Left ventricle myocardium inferior (tissue), 1 donor: ENCODE measurements at regions not wholly inside any gene's neighbourhood (a gene's known extent, or its start where the extent isn't known, plus 50 kb on each side); places are given as distances from the start of the nearest gene placed in this dataset.

Experiments used
- DNase-seq: peaks from one replicate; pipeline ENCODE4 v3.0.0-alpha.2; 2020
- H3K27ac ChIP-seq: fragments of 200-600 bp; replicated peaks from 2 replicates; pipeline ENCODE4 v1.8.0; 2021
- H3K27me3 ChIP-seq: fragments of 200-600 bp; 2 replicates; pipeline ENCODE4 v1.8.0; 2021; ENCODE audit warnings: low read depth
- H3K36me3 ChIP-seq: fragments of 200-600 bp; 2 replicates; pipeline ENCODE4 v1.8.0; 2021
- H3K4me1 ChIP-seq: fragments of 200-600 bp; 2 replicates; pipeline ENCODE4 v1.8.0; 2021
- H3K4me3 ChIP-seq: fragments of 200-600 bp; 2 replicates; pipeline ENCODE4 v1.8.0; 2021; ENCODE audit warnings: mild to moderate bottlenecking, moderate library complexity
- H3K9me3 ChIP-seq: fragments of 200-600 bp; replicated peaks from 2 replicates; pipeline ENCODE4 v1.8.0; 2021
- CTCF ChIP-seq: fragments of 200-600 bp; IDR thresholded peaks from 2 replicates; pipeline ENCODE4 v1.8.0; 2021; ENCODE audit warnings: antibody characterized with exemption, mild to moderate bottlenecking, borderline replicate concordance
- intact Hi-C: fragments of 100-400 bp; cut with micrococcal nuclease; formaldehyde crosslinking; loops from one replicate; pipeline ENCODE4 v1.11.0; 2022
- donor health status: DM: no; HTN: yes; CAD: no; lungs with severe emphysema.

- Histone ChIP-seq H3K36me3 (no peaks in the 10 kb centered on the region), H3K4me1 (peaks cover 39% of the 10 kb centered on the region), H3K9me3 (peaks cover 9% of the 10 kb centered on the region), H3K27ac (peak overlapping the region; percentile 21), H3K27me3 (no peaks in the 10 kb centered on the region), H3K4me3 (no peak overlapping the region)
- intact Hi-C loops = no loop called here
- TF ChIP-seq CTCF = no peak
- peak; percentile 66 for DNase-seq
These were observed 294.9 kb downstream of the DYSF start for GRCh38 chr2:71748227-71748626.

- H3K9me3 ChIP-seq = peaks cover 9% of the 10 kb centered on the region
- no peak for TF ChIP-seq CTCF
- no peak overlapping the region for H3K27ac ChIP-seq
- no peaks in the 10 kb centered on the region for H3K36me3 ChIP-seq
- intact Hi-C loops = no loop called here
- no peaks in the 10 kb centered on the region for H3K27me3 ChIP-seq
- H3K4me1 ChIP-seq = peaks cover 45% of the 10 kb centered on the region
- no peak for DNase-seq
- H3K4me3 ChIP-seq = no peak overlapping the region
These were observed 294.2 kb downstream of the DYSF start for GRCh38 chr2:71747559-71747958.

- no peak for TF ChIP-seq CTCF
- peaks cover 47% of the 10 kb centered on the region for H3K4me1 ChIP-seq
- peaks cover 11% of the 10 kb centered on the region for H3K9me3 ChIP-seq
- H3K4me3 ChIP-seq = no peak overlapping the region
- DNase-seq = peak; percentile 31
- no peak overlapping the region for H3K27ac ChIP-seq
- intact Hi-C loops = no loop called here
- H3K27me3 ChIP-seq = no peaks in the 10 kb centered on the region
- H3K36me3 ChIP-seq = no peaks in the 10 kb centered on the region
These were observed 293.7 kb downstream of the DYSF start for GRCh38 chr2:71746946-71747501.

- no peak for TF ChIP-seq CTCF
- no peak overlapping the region for H3K4me3 ChIP-seq
- H3K27me3 ChIP-seq = no peaks in the 10 kb centered on the region
- H3K9me3 ChIP-seq = peaks cover 17% of the 10 kb centered on the region
- no peak for DNase-seq
- intact Hi-C loops = no loop called here
- peaks cover 47% of the 10 kb centered on the region for H3K4me1 ChIP-seq
- H3K36me3 ChIP-seq = no peaks in the 10 kb centered on the region
- no peak overlapping the region for H3K27ac ChIP-seq
These were observed 291.4 kb downstream of the DYSF start for GRCh38 chr2:71744781-71745180.

- Histone ChIP-seq H3K4me3 (no peak overlapping the region), H3K27me3 (no peaks in the 10 kb centered on the region), H3K36me3 (no peaks in the 10 kb centered on the region), H3K4me1 (peaks cover 41% of the 10 kb centered on the region), H3K9me3 (peaks cover 17% of the 10 kb centered on the region), H3K27ac (no peak overlapping the region)
- TF ChIP-seq CTCF = no peak
- intact Hi-C loops = no loop called here
- no peak for DNase-seq
These were observed 290.8 kb downstream of the DYSF start for GRCh38 chr2:71743995-71744675.
